Left ventricle myocardium inferior (tissue), 1 donor: ENCODE measurements at regions not wholly inside any gene's neighbourhood (a gene's known extent, or its start where the extent isn't known, plus 50 kb on each side); places are given as distances from the start of the nearest gene placed in this dataset.

Experiments
- DNase-seq: peaks from one replicate; pipeline ENCODE4 v3.0.0-alpha.2; 2020
- H3K27ac ChIP-seq: fragments of 200-600 bp; replicated peaks from 2 replicates; pipeline ENCODE4 v1.8.0; 2021
- H3K27me3 ChIP-seq: fragments of 200-600 bp; 2 replicates; pipeline ENCODE4 v1.8.0; 2021; ENCODE audit warnings: low read depth
- H3K36me3 ChIP-seq: fragments of 200-600 bp; 2 replicates; pipeline ENCODE4 v1.8.0; 2021
- H3K4me1 ChIP-seq: fragments of 200-600 bp; 2 replicates; pipeline ENCODE4 v1.8.0; 2021
- H3K4me3 ChIP-seq: fragments of 200-600 bp; 2 replicates; pipeline ENCODE4 v1.8.0; 2021; ENCODE audit warnings: mild to moderate bottlenecking, moderate library complexity
- H3K9me3 ChIP-seq: fragments of 200-600 bp; replicated peaks from 2 replicates; pipeline ENCODE4 v1.8.0; 2021
- intact Hi-C: fragments of 100-400 bp; cut with micrococcal nuclease; formaldehyde crosslinking; loops from one replicate; pipeline ENCODE4 v1.11.0; 2022
- TF ChIP-seq, protein P1 (sequence below): fragments of 200-600 bp; IDR thresholded peaks from 2 replicates; pipeline ENCODE4 v1.8.0; 2021; ENCODE audit warnings: antibody characterized with exemption, mild to moderate bottlenecking, borderline replicate concordance
- donor health status: DM: no; HTN: yes; CAD: no; lungs with severe emphysema.

- peaks cover 13% of the 10 kb centered on the region for H3K9me3 ChIP-seq
- no peak overlapping the region for H3K27ac ChIP-seq
- no peak overlapping the region for H3K4me3 ChIP-seq
- TF ChIP-seq, protein P1, sequence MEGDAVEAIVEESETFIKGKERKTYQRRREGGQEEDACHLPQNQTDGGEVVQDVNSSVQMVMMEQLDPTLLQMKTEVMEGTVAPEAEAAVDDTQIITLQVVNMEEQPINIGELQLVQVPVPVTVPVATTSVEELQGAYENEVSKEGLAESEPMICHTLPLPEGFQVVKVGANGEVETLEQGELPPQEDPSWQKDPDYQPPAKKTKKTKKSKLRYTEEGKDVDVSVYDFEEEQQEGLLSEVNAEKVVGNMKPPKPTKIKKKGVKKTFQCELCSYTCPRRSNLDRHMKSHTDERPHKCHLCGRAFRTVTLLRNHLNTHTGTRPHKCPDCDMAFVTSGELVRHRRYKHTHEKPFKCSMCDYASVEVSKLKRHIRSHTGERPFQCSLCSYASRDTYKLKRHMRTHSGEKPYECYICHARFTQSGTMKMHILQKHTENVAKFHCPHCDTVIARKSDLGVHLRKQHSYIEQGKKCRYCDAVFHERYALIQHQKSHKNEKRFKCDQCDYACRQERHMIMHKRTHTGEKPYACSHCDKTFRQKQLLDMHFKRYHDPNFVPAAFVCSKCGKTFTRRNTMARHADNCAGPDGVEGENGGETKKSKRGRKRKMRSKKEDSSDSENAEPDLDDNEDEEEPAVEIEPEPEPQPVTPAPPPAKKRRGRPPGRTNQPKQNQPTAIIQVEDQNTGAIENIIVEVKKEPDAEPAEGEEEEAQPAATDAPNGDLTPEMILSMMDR: no peak
- H3K4me1 ChIP-seq: peaks cover 5% of the 10 kb centered on the region
- no peaks in the 10 kb centered on the region for H3K27me3 ChIP-seq
- no peak for DNase-seq
- intact Hi-C loops: no loop called here
- H3K36me3 ChIP-seq: no peaks in the 10 kb centered on the region
Measured at GRCh38 chr2:42888321-42889245, 96.2 kb upstream of the HAAO start.

DNA sequence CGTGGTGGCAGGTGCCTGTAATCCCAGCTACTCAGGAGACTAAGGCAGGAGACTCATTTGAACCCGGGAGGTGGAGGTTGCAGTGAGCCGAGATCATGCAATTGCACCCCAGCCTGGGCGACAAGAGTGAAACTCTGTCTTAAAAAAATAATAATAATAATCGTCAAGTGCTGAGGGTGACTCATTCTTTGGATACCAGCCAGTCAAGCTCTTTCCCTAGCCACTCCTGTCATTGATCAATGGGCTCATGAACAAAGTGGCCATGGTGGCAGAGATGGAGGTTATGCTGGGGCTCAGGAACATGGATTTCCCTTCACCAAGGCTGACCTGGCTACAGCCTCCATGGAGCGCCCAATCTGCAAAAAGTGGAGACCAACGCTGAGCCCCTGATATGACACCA lies 94.5 kb upstream of the HAAO start:
- H3K27ac ChIP-seq: no peak overlapping the region
- peaks cover 13% of the 10 kb centered on the region for H3K9me3 ChIP-seq
- no peaks in the 10 kb centered on the region for H3K36me3 ChIP-seq
- intact Hi-C loops: no loop called here
- no peaks in the 10 kb centered on the region for H3K27me3 ChIP-seq
- DNase-seq: no peak
- TF ChIP-seq, protein P1: no peak
- H3K4me3 ChIP-seq: no peak overlapping the region
- H3K4me1 ChIP-seq: peaks cover 6% of the 10 kb centered on the region

GRCh38 chr2:42882756-42883155 lies 90.4 kb upstream of the HAAO start:
- DNase-seq: no peak
- TF ChIP-seq, protein P1: no peak
- peaks cover 48% of the 10 kb centered on the region for H3K4me1 ChIP-seq
- no peak overlapping the region for H3K4me3 ChIP-seq
- no peak overlapping the region for H3K27ac ChIP-seq
- no peaks in the 10 kb centered on the region for H3K36me3 ChIP-seq
- no peaks in the 10 kb centered on the region for H3K9me3 ChIP-seq
- intact Hi-C loops: no loop called here
- H3K27me3 ChIP-seq: no peaks in the 10 kb centered on the region

- TF ChIP-seq, protein P1: no peak
- H3K9me3 ChIP-seq: no peaks in the 10 kb centered on the region
- H3K36me3 ChIP-seq: no peaks in the 10 kb centered on the region
- no peaks in the 10 kb centered on the region for H3K27me3 ChIP-seq
- H3K4me1 ChIP-seq: peaks cover 54% of the 10 kb centered on the region
- intact Hi-C loops: no loop called here
- DNase-seq: no peak
- H3K4me3 ChIP-seq: no peak overlapping the region
- H3K27ac ChIP-seq: peak overlapping the region; percentile 94
Measured at GRCh38 chr2:42881732-42882131, 89.3 kb upstream of the HAAO start.

DNA sequence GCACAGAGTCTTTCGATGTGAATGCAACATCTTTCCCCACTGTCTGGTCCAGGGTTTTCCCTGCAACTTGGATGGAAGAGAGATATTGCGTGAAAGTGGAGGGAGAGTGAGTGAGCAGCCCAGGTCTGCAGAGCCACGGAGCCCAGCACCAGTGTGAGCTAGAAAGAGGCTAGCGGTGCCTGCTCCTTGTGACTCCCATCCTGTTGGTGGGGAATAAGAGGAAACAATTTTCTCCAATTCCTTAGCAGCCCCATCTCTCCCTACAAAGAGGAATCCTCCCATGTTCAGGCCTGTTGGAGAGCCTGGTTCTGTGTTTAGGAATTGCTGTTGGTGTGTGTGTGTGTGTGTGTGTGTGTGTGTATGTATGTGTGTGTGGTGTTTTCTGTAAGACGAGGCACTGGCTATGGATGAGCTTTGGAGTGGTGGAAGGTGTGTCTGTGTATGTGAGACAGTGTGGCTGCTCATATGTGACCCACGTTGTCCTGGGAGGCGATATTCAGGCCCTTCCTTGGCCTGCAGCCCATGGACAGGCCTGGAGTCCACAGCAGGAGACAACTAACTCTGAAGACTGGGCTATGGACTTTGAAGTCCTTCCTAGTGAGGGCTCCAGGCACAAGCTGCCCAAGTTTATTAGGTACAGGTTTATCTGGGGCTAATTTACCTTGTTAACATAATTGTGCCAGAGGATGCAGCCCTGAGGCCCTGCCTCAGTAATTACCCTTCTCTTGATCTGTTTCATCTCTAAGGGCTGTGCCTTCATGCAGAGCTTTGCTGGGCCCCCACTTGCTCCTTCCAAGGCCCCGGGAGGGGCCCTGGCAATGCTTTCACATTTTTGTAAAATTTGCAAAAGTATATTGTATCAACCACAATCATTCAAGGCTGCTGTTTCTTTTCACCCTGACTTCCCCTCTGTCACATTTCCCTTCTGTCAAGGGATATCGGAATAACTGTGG lies 88.6 kb upstream of the HAAO start:
- Histone ChIP-seq H3K27ac (peak overlapping the region; percentile 94), H3K36me3 (no peaks in the 10 kb centered on the region), H3K4me3 (no peak overlapping the region), H3K27me3 (no peaks in the 10 kb centered on the region), H3K4me1 (peaks cover 61% of the 10 kb centered on the region), H3K9me3 (no peaks in the 10 kb centered on the region)
- no peak for DNase-seq
- intact Hi-C loops: no loop called here
- TF ChIP-seq, protein P1: no peak
